SK-N-MC (cell line): ENCODE measurements at regions not wholly inside any gene's neighbourhood (a gene's known extent, or its start where the extent isn't known, plus 50 kb on each side); places are given as distances from the start of the nearest gene placed in this dataset.

Experiments
- DNase-seq: peaks from one replicate; pipeline ENCODE4 v3.0.0-alpha.2; 2011; ENCODE audit warnings: low read depth, low spot score
- H3K27ac ChIP-seq: fragments of 200-600 bp; sonication (generic); 2 replicates; pipeline ENCODE4 v1.5.1; 2016; ENCODE audit warnings: mixed run types
- H3K36me3 ChIP-seq: fragments of 200-600 bp; sonication (generic); 2 replicates; pipeline ENCODE4 v1.6.1; 2017; ENCODE audit warnings: antibody characterized with exemption, low read length, mixed read lengths; ENCODE audit not compliant: insufficient read depth
- H3K4me3 ChIP-seq: fragments of 200-600 bp; sonication (generic); 2 replicates; pipeline ENCODE4 v1.5.1; 2016
- H3K9ac ChIP-seq: fragments of 200-600 bp; sonication (generic); 2 replicates; pipeline ENCODE4 v1.8.0; 2017; ENCODE audit warnings: mixed run types, mixed read lengths; ENCODE audit not compliant: insufficient read length
- H3K9me3 ChIP-seq: fragments of 200-600 bp; sonication (generic); 2 replicates; pipeline ENCODE4 v1.6.1; 2017; ENCODE audit warnings: low read depth, mild to moderate bottlenecking, antibody characterized with exemption, low read length, moderate library complexity, mixed read lengths
- EZH2 ChIP-seq: fragments of 200-600 bp; sonication (generic); IDR thresholded peaks from one replicate; pipeline ENCODE4 v1.6.1; 2017; ENCODE audit warnings: antibody characterized with exemption
- FOXP2 ChIP-seq: optimal IDR thresholded peaks from 2 replicates; pipeline ENCODE3; 2011; ENCODE audit warnings: mild to moderate bottlenecking, moderate library complexity; ENCODE audit not compliant: insufficient read depth; ENCODE audit errors: extremely low read length, control extremely low read depth
- POLR2AphosphoS5 ChIP-seq: IDR thresholded peaks from 2 replicates; pipeline ENCODE4 v1.6.1; 2012; ENCODE audit warnings: mild to moderate bottlenecking, low read depth, low read length, borderline replicate concordance

DNA sequence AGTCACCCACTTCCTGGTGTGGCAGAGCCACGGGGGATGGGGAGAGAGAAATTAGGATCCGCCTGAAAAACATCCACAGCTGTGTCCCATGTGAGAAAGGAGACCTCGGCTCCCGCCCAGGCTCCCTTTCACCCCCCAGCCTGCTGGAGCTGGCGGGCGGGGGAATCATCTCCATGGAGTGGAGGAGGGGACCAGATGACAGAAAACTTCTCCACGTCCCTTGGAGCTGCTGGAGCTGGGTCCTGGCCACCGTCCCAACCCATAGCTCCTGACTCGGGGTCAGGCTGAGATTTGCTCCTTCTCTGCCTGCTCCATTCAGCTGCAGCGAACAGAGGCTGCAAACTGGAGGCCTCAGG, 113.8 kb downstream of the CEBPB start:
- no peak overlapping the region for H3K4me3 ChIP-seq
- 0 out of 2 replicates have a peak overlapping the region, but pooled peaks have one; percentile 1 for H3K27ac ChIP-seq
- H3K36me3 ChIP-seq = no peaks in the 10 kb centered on the region
- H3K9ac ChIP-seq = peak overlapping the region; percentile 36
- DNase-seq = no peak
- TF ChIP-seq EZH2 (no peak), POLR2AphosphoS5 (no peak), FOXP2 (no peak)
- H3K9me3 ChIP-seq = no peaks in the 10 kb centered on the region

- no peaks in the 10 kb centered on the region for H3K9me3 ChIP-seq
- no peak for DNase-seq
- H3K4me3 ChIP-seq = no peak overlapping the region
- H3K9ac ChIP-seq = peak overlapping the region; percentile 36
- TF ChIP-seq EZH2 (no peak), POLR2AphosphoS5 (no peak), FOXP2 (no peak)
- no peaks in the 10 kb centered on the region for H3K36me3 ChIP-seq
- no peak overlapping the region for H3K27ac ChIP-seq
These were observed 114.4 kb downstream of the CEBPB start for GRCh38 chr20:50304923-50305635.

- no peaks in the 10 kb centered on the region for H3K9me3 ChIP-seq
- H3K4me3 ChIP-seq = no peak overlapping the region
- no peaks in the 10 kb centered on the region for H3K36me3 ChIP-seq
- no peak overlapping the region for H3K9ac ChIP-seq
- TF ChIP-seq FOXP2 = no peak
- no peak for TF ChIP-seq POLR2AphosphoS5
- TF ChIP-seq EZH2 = no peak
- no peak for DNase-seq
- no peak overlapping the region for H3K27ac ChIP-seq
These were observed 115.2 kb downstream of the CEBPB start for GRCh38 chr20:50305636-50306477.

DNA sequence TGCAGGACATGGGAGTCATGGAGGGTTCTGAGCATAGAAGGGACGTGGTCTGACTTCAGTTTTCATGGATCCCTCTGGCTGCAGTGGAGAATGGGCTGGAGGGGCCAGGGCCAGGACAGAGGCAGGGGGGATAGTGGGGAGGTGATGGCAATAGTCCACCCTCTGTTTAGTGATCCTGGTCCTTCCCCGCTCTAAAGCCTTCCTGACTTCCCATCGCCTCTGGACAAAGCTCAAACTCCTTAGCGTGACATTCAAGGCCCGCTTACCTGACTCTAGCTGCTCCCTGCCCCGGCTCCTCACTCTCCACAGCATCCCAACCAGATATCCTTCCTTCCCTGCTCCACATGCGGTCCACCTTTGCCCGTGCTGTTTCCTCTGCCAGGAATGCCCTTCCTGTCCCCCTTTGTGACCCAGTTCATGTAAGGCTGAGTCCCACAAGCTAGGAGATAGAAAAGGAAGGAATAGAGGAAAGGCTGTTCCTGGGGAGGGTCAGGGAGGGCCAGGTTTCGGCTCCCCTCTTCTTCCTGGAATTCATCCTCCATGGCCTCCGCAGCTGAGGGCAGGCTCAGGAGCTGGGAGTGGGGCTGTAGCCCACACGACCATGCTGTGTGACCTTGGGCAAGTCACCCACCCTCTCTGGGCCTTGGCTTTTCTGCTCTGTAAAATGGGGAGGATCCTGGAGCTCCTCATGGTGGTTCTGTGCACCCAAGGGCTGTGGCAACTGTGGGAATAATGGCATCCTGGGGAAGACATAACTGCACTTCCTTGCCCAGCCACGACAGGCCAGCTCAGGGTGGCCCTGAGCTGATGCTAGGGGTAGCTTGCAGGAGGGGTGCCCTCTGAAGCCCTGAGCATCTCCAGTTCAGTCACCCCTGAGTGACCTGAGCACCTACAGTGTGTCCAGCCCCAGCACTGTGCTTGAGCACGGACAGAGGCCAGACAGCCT, 116.1 kb downstream of the CEBPB start:
- DNase-seq = no peak
- Histone ChIP-seq H3K9ac (no peak overlapping the region), H3K27ac (no peak overlapping the region)

DNA sequence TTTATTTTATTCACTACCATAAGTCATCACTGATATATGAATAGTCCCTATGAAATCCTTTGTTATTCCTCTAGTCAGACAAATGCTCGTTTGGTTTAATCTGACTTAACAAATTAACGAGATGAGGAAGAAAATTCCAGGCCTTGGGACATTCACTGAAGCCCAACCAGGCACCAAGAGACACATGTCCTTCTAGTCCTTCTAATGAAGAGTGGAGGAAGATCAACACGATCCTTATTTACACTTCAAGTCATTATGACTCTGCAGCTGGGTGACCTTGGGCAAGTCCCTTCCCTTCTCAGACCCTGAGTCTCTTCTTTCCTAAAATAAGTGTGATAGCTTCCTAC, 117.5 kb downstream of the CEBPB start:
- H3K4me3 ChIP-seq = no peak overlapping the region
- H3K9ac ChIP-seq = no peak overlapping the region
- H3K36me3 ChIP-seq = no peaks in the 10 kb centered on the region
- no peak for DNase-seq
- TF ChIP-seq POLR2AphosphoS5 (no peak), FOXP2 (no peak)
- H3K27ac ChIP-seq = no peak overlapping the region
- no peaks in the 10 kb centered on the region for H3K9me3 ChIP-seq

More for the DNA sequence above, 116.1 kb downstream of the CEBPB start:
- no peak for TF ChIP-seq FOXP2
- no peak for TF ChIP-seq EZH2
- TF ChIP-seq POLR2AphosphoS5 = no peak
- Histone ChIP-seq H3K9me3 (no peaks in the 10 kb centered on the region), H3K4me3 (no peak overlapping the region), H3K36me3 (no peaks in the 10 kb centered on the region)

DNA sequence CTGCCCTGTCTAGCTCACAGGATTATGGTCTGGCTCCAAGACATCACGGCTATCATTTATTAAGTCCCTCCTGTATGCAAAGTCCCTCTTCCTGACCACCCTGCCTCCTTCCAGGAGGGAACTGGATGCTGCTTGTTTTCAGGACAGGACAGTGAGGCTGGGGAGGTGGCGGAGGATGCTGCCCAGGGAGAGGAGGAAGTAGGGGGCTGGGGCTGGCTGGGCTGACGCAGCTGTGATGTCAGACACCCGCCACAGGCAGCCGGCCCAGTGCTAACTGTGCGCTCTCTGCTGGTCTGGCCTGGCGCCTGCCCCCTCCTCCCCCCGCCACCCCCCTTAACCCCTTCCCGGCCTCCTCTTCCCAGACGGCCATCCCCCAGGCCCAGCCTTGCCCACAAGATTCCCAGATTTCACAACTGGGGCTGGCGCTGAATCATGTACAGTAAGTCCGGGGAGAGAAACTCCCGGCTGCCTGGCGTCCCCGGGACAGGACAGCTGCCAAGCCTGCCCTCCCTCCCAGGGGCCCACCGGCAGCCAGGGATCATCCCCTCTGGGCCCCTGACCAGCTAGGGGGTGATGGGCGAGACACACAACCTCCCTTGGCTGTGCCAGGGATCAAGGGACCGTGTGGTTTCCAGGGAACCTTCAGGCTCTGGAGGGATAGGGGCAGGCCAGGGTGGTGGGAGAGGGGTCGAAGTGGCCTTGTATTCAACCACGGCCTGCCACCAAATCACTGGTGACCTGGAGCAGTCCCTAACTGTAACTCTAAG, 118.1 kb downstream of the CEBPB start:
- no peak for TF ChIP-seq POLR2AphosphoS5
- no peak for TF ChIP-seq FOXP2
- no peak for TF ChIP-seq EZH2
- Histone ChIP-seq H3K27ac (no peak overlapping the region), H3K36me3 (no peaks in the 10 kb centered on the region), H3K4me3 (no peak overlapping the region), H3K9me3 (no peaks in the 10 kb centered on the region), H3K9ac (no peak overlapping the region)
- DNase-seq = no peak

DNA sequence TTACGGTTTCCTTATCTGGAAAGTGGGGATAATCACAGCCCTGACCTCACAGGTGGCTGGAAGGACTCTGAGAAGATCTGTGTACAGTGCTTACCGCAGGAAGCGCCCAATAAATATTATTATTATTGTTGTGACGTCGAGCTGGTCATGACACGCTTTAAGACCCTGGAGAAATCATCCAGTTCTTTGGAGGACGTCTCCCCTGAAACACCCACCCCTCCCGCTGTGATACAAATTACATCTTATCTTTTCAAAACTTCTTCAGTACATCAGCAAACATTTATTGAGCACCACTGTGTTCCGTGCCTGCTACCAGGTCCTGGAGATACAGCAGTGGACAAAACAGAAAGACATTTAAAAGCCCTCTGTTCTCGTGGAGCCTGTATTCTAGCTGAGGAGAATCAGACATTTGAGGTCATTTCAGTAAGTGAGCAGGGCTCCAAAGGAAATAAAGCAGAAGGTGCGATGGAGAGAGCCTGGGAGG, 118.7 kb downstream of the CEBPB start:
- DNase-seq = no peak
- Histone ChIP-seq H3K9me3 (no peaks in the 10 kb centered on the region), H3K4me3 (no peak overlapping the region), H3K27ac (no peak overlapping the region), H3K36me3 (no peaks in the 10 kb centered on the region), H3K9ac (no peak overlapping the region)
- TF ChIP-seq FOXP2 = no peak
- TF ChIP-seq EZH2 = no peak
- no peak for TF ChIP-seq POLR2AphosphoS5
